Esophagus (tissue), 2 donors: ENCODE measurements at regions not wholly inside any gene's neighbourhood (a gene's known extent, or its start where the extent isn't known, plus 50 kb on each side); places are given as distances from the start of the nearest gene placed in this dataset.
"Not testable (repeated sequence)": the region's sequence is repeated elsewhere in the genome, so short reads cannot be mapped to it uniquely, and the experiment has no call there.

ENCODE experiments used
- H3K27ac ChIP-seq, 2 donors: one replicate each; pipeline ENCODE4 v1.5.1; 2013; ENCODE audit warnings: low read depth in 2 of 2, mild to moderate bottlenecking in 2 of 2, inconsistent platforms in 1 of 2, low read length in 1 of 2, moderate library complexity in 1 of 2
- H3K27me3 ChIP-seq, 2 donors: one replicate each; pipeline ENCODE4 v1.6.1; 2013; ENCODE audit warnings: low read length in 2 of 2, control low read depth in 1 of 2, mild to moderate bottlenecking in 1 of 2; ENCODE audit not compliant: insufficient read depth in 2 of 2, control insufficient read depth in 1 of 2
- H3K36me3 ChIP-seq, 2 donors: one replicate each; pipeline ENCODE4 v1.6.1; 2013; ENCODE audit warnings: low read length in 1 of 2; ENCODE audit not compliant: control insufficient read depth in 2 of 2, insufficient read depth in 2 of 2
- H3K4me1 ChIP-seq, 2 donors: one replicate each; pipeline ENCODE4 v1.6.1; 2013; ENCODE audit warnings: low read length in 1 of 2; ENCODE audit not compliant: control insufficient read depth in 2 of 2, insufficient read depth in 2 of 2
- H3K4me3 ChIP-seq, 2 donors: one replicate each; pipeline ENCODE4 v1.5.1; 2013; ENCODE audit warnings: low read length in 2 of 2, mild to moderate bottlenecking in 2 of 2, low read depth in 1 of 2, moderate library complexity in 1 of 2
- H3K9me3 ChIP-seq, 2 donors: one replicate each; pipeline ENCODE4 v1.6.1; 2013; ENCODE audit warnings: mild to moderate bottlenecking in 2 of 2, low read depth in 1 of 2, low read length in 1 of 2, moderate library complexity in 1 of 2; ENCODE audit not compliant: control insufficient read depth in 2 of 2, insufficient read depth in 1 of 2
- WGBS, 2 donors: extraction: QIAGEN DNeasy Blood & Tissue Kit; methylation state at CpG; one replicate each; pipeline ENCODE4 v1.1.7; 2013; 5-methylcytosine and 5-hydroxymethylcytosine counted together
- donor health status: healthy with polysubstance abuse.
- donor health status: Bipolar disorder and iron deficiency.

DNA sequence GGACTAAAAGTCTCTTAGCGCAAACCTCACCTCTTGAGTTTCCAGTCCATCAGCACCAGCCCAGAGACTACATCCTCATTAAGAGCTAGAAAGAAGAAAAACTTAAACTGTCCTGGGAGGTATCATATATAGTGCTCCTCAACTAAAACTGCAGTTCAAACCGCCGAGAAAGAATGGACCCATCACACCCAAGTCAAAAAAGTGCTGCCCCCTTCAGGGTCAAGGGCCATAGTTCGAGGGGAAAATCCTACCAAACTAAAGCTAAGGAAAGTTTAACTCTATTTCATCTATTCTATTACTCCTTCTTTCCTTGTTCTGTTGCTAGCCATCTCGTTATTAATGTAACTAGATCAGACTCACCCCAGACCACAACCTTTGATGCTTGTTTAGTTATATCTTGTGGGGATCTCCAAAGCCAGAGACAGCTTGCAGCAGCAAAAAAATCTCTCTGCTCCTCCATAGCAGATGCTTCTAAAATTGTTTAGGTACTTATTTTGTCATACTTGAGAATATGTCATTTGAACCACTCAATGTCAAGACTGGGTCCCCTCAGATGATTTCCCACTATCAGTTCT lies 134.5 kb upstream of the RMP24 start:
- H3K36me3 ChIP-seq = no peaks in the 10 kb centered on the region
- no peak overlapping the region for H3K27ac ChIP-seq
- no peaks in the 10 kb centered on the region for H3K4me1 ChIP-seq
- H3K4me3 ChIP-seq = no peak overlapping the region
- H3K9me3 ChIP-seq = peaks cover 0 to 2% of the 10 kb centered on the region in 2 donors
- WGBS, 2 donors = 79 to 82% methylated on average over 5 of the region's 5 CpGs
- no peaks in the 10 kb centered on the region for H3K27me3 ChIP-seq

DNA sequence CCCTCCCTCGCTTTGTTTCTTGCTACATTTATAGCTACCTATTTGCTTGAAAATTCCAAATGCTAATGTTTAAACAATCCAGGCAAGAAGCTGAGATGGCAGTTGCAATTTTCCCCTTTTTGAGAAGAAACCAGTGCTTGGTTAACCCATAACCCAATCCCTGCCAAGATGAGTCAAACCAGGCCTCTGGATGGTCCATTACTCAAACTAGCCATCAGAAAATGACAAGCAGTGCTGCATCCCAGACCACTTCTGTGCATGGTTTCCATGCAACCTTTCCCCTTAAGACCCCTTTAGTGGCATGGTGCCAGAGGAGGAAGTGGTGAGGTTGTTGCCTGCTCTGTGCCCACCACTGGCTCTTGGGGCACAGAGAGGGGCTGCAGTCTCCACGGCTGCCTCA lies 131.2 kb upstream of the RMP24 start:
- Histone ChIP-seq H3K4me1 (no peaks in the 10 kb centered on the region), H3K27me3 (no peaks in the 10 kb centered on the region), H3K9me3 (peaks cover 0 to 2% of the 10 kb centered on the region in 2 donors), H3K4me3 (no peak overlapping the region), H3K36me3 (no peaks in the 10 kb centered on the region), H3K27ac (no peak overlapping the region)
- 75 to 76% methylated on average over 2 of the region's 2 CpGs for WGBS, 2 donors

DNA sequence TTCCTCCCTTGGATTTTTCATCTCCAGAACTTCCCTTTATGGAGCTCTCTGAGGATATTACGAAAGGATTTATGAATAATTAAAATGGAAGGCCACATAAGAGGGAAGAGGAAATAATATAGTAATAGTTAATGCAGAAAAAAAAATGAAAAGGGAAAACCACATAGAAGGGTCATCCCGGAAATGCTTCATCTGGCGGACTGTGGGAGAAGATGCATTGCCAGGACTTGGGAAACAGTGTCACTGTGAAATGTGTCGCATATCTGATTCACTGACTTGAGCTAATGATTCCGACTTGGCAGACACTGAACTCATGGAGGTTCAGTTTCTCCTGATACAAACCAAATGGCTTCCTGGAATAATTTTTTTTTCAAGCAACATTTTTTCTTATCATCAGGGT lies 129.9 kb upstream of the RMP24 start:
- H3K36me3 ChIP-seq = no peaks in the 10 kb centered on the region
- H3K27me3 ChIP-seq = no peaks in the 10 kb centered on the region
- 76 to 81% methylated on average over 5 of the region's 5 CpGs for WGBS, 2 donors
- H3K27ac ChIP-seq = no peak overlapping the region
- H3K4me1 ChIP-seq = no peaks in the 10 kb centered on the region
- peaks cover 0 to 2% of the 10 kb centered on the region in 2 donors for H3K9me3 ChIP-seq
- H3K4me3 ChIP-seq = no peak overlapping the region

DNA sequence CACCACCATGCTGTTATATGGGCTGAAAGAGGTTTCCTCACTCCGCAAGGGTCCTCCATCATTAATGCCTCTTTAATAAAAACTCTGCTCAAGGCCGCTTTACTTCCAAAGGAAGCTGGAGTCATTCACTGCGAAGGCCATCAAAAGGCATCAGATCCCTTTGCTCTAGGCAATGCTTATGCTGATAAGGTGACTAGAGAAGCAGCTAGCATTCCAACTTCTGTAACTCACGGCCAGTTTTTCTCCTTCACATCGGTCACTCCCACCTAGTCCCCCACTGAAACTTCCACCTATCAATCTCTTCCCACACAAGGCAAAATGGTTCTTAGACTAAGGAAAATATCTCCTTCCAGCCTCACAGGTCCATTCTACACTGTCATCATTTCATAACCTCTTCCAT lies 124.2 kb upstream of the RMP24 start:
- H3K36me3 ChIP-seq, H3K9me3 ChIP-seq, H3K27ac ChIP-seq, H3K4me1 ChIP-seq, H3K4me3 ChIP-seq, H3K27me3 ChIP-seq: not testable (repeated sequence)
- WGBS, 2 donors = 81 to 87% methylated on average over 5 of the region's 5 CpGs

DNA sequence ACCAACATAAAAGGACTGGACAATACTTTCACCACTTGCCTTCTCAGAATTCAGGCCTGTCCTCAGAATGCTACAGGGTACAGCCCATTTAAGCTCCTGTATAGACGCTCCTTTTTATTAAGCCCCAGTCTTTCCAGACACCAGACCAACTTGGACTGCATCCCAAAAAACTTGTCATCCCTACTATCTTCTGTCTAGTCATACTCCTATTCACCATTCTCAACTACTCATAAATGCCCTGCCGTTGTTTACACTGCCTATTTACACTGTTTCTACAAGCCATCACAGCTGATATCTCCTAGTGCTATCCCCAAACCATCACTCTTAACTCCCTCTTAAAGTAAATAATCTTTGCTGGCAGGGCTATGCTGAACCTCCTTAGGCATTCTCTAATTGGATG lies 123.2 kb upstream of the RMP24 start:
- H3K27me3 ChIP-seq, H3K9me3 ChIP-seq, H3K4me1 ChIP-seq, H3K4me3 ChIP-seq, H3K36me3 ChIP-seq, H3K27ac ChIP-seq: not testable (repeated sequence)
- WGBS, 2 donors = 61 to 69% methylated on average over 2 of the region's 2 CpGs

DNA sequence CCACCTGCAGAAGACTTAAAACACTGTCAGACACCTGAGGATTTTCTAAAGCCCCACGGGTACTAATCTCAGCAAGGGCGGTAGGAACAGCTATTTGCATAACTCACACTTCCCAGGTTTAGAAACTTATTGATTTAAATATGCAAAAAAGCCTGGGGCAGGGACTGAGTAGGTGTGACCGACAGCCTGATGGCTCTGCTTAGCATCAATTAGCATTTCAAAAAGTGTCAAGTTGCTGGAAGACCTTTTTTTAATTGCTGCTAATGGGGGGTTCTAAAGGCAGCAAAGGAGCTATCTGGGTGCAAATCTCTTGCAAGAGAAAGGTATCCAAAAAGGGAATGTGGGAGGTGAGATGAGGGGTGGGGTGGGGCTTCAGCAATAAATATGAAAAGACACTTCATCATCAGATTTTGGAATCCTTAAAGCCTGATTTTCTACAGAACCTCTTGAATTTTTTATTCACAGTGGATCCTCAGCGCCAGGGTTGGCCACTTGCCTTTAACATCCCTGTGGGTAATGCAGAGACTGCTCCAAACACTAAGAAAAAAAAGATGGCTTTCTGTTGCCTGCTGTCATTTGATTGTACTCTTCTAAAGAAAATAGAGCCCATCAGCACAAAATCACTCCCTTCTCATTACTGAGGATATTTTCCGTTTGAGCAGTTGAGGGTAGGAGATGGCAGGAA lies 121.1 kb upstream of the RMP24 start:
- H3K4me3 ChIP-seq = no peak overlapping the region
- no peaks in the 10 kb centered on the region for H3K9me3 ChIP-seq
- H3K27ac ChIP-seq = no peak overlapping the region
- no peaks in the 10 kb centered on the region for H3K27me3 ChIP-seq
- WGBS, 2 donors = 42% methylated on average over 5 of the region's 5 CpGs
- H3K36me3 ChIP-seq = no peaks in the 10 kb centered on the region
- H3K4me1 ChIP-seq = no peaks in the 10 kb centered on the region

DNA sequence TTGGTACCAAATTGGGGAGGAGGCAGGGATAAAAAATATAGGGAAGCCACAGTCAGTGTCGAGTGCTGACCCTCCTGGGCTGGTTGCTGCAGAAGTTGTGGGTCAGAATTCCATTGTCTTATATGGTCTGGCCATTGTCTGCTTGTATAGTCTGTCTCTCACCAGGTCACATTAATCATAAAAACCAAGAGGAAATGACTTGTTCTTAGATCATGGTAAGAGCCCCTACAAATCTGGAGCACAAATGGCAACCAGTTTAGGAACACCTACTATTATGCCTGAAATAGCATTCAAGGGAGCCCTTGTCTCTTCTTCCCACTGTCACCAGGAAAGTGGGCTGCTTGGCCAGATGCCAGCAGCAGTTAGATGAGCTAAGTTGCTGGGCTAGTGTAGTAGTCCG lies 119.7 kb upstream of the RMP24 start:
- Histone ChIP-seq H3K4me3 (no peak overlapping the region), H3K27ac (no peak overlapping the region)
- 65 to 67% methylated on average over 2 of the region's 2 CpGs for WGBS, 2 donors

DNA sequence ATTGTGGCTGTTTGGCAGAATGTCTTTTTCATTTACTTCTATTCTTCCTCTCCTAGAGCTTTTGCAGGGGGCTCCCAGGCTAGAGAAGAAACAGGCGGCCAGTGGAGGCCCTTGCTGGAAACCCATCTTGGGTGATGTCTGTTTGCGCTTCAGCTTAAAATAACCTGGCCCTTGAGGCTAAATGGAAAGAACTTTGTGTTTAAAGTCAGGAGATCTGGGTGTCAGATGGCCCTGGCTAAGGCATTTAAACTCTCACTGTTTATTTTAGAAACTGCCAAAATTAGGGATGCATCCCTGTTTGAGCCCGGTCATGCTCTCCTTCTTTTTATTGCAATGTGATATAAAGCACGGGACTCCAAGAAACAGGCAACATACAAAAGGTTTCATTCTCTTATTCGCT lies 118.4 kb upstream of the RMP24 start:
- Histone ChIP-seq H3K36me3 (no peaks in the 10 kb centered on the region), H3K4me3 (no peak overlapping the region), H3K4me1 (no peaks in the 10 kb centered on the region), H3K9me3 (no peaks in the 10 kb centered on the region), H3K27ac (no peak overlapping the region), H3K27me3 (no peaks in the 10 kb centered on the region)
- 80 to 81% methylated on average over 5 of the region's 5 CpGs for WGBS, 2 donors

More for the DNA sequence above, 119.7 kb upstream of the RMP24 start:
- no peaks in the 10 kb centered on the region for H3K27me3 ChIP-seq
- no peaks in the 10 kb centered on the region for H3K9me3 ChIP-seq
- no peaks in the 10 kb centered on the region for H3K36me3 ChIP-seq
- no peaks in the 10 kb centered on the region for H3K4me1 ChIP-seq

DNA sequence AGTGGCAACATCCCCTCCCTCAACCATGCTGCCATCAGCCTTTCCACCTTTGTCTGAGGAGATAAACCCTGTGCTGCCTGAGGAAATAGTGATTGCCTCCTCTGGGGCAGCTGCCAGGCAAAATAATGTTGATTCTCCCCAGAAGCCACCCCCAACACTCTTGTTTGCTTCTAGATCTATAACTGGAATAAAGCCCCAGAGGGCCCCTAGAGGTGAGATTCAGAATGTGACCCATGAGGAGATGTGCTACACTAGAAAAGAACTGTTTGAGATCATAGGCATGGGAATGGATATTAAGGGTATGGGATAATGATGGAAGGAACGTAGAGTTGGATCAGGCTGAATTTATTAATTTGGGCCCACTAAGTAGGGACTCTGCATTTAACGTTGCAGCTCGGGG lies 116.3 kb upstream of the RMP24 start:
- Histone ChIP-seq H3K27ac (no peak overlapping the region), H3K4me1 (no peaks in the 10 kb centered on the region), H3K9me3 (no peaks in the 10 kb centered on the region), H3K27me3 (no peaks in the 10 kb centered on the region), H3K4me3 (no peak overlapping the region), H3K36me3 (no peaks in the 10 kb centered on the region)
- WGBS, 2 donors = 91 to 95% methylated on average over 3 of the region's 3 CpGs

DNA sequence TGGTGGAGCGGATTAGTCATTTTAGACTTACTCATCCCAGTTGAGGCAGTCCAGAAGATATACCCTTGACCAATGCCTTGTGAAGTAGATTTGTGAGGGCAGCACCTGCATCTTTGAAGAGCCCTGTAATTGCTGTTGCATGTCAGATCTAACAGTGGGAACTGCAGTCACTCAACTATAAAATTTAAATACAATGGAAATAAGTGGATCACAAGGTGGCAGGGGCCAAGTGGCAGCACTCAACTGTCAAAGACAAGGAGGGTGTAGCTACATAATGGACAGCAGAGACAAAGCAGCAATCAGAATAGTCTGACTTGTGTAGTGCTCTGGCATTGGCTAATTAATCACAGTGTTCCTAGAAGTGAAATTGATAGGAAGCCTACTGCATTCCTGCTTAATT lies 115.8 kb upstream of the RMP24 start:
- not testable (repeated sequence) for H3K27ac ChIP-seq, H3K27me3 ChIP-seq, H3K36me3 ChIP-seq, H3K4me3 ChIP-seq, H3K9me3 ChIP-seq, H3K4me1 ChIP-seq
- WGBS, 2 donors = 0 to 30% methylated on average over 1 of the region's 1 CpG
